ENCODE measurements at regions not wholly inside any gene's neighbourhood (a gene's known extent, or its start where the extent isn't known, plus 50 kb on each side); places are given as distances from the start of the nearest gene placed in this dataset.

DNA sequence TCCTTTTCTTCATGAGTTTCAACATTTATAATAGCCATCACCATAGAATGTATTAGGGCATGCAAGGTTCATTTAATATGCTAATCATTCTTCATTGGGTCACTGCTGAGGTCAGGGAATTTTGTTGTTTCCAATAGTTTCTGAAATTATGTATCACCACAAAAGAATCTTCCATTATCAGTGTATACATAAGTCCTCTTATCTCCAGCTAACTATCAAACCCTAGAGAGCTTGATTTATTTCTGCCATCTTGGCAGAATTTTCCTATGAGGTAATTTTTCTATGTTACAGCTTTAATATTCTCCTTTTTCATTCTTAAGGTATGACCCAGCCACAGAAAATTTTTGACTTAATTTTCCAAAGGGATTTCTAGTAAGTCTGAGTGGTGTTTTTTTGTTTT is 415.0 kb upstream of the SLITRK1 start:
- no peak for DNase-seq (ENCODE audit: low spot score)

DNA sequence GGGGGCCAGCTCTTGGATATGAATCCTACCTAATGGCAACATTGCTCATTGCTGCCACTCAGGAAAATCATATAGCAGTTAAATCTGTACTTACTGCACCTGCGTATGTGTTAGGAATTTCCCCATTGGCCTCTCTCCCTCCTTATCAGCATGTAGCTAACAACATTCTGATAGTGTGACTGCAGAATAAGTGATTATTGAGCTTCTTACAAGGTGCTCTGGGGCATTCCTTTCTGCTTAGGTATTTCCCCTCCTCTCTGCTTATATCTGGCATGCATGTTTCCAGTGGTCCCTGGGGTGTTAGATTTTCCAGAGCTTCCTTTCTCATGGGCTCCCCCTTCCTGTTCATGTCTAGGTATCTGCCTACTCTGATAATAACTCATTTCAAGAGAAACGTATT is 414.1 kb upstream of the SLITRK1 start:
- DNase-seq (ENCODE audit: low spot score), result no peak

DNA sequence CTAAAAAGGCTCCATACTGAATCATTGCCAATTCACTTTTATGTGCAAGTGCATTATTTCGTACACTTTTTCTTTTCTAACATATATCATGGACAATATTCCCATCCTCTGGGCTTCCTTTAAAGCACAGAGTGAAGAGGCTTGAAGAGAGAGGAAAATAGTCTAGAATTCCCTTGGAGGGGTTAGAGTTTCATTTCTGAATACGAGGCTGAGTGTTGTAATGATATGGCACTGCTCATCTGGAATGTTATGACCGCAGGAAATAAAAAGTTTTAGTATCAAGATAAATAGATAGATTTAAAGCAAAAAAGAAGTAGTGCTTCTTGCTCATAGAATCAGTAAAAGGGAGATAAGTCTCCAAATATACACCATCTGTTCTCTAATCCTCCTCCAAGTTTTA is 412.3 kb upstream of the SLITRK1 start:
- no peak for DNase-seq (ENCODE audit: low spot score)

DNA sequence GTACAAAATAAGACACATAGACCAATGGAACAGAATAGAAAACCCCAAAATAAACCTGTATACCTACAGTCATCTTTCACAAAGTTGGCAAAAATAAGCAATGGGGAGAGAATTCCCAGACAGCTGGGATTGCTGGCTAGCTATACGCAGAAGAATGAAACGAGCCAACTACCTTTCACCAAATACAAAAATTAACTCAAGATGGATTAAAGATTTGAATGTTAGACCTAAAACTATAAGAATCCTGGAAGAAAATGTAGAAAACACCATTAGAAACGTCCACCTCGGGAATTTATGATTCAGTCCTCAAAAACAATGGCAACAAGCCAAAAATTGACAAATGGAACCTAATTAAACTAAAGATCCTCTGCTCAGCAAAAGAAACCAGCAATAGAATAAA is 408.1 kb upstream of the SLITRK1 start:
- no peak for DNase-seq (ENCODE audit: low spot score)

DNA sequence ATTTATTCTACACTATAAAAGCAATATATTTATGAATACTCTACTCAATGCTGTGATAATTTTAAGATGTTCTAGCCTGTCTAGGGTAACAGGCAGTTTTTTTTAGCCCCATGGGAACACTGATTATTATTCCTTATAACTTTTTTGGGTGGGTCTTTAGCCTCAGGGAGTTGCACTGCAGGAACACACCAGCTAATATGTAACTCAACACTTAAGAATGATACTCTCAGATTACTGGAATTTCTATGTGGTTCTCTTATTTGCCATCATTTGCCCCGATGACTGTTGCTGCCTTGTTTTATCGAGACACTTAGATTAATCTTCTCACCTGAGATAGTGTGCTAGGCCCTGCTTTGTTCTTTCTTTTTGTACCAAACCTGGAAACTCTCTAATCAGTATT is 396.9 kb upstream of the SLITRK1 start:
- no peak for DNase-seq (ENCODE audit: low spot score)

DNA sequence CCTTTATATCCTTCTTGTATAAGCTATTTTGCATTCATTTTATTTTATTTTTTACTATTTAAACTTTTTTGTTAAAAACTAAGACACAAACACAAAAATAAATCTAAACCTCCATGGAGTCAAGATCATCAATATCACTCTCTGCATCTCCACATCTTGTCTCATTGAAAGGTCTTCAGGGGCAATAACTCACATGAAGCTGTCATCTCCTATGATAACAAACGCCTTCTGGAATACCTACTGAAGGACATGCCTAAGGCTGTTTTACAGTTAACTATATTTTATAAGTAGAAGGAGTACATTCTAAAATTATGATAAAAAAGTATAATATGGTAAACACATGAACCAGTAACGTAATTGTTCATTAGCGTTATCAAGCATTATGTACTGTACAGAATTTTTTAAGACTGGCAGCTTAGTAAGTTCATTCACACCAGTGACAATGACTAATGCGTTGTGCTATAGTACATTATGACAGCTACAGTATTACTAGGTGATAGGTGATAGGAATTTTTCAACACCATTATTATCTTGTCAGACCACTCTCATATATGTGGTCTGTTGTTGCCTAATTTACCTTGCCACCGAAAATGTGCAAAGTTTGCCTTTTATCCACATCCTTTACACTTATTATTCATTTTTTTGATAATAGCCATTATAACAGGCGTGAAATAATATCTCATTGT is 390.7 kb upstream of the SLITRK1 start:
- no peak for DNase-seq (ENCODE audit: low spot score)

DNA sequence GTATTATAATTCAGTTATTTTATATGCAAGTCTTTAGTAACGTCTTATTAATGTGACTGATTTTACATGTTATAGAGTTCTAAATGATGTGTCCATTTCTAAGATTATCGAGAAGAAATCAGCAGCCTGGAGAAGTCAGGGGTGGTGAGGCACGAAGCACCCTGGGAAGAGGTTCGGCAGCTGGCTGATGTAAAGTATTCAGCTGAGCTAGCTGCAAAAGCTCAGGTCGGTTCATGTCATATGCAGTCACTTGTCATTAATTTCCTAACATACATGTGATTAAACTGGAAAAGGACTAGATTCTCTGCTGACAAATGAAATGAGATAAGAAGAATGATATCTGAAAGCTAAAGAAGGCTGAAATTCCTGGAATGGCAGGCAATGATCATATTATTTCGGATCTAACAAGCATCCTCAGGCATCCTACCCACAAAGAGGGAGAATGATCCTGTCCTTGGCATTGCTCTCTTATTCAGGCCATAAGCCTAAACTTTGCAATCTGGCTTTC is 383.0 kb upstream of the SLITRK1 start:
- DNase-seq (ENCODE audit: low spot score), result no peak

DNA sequence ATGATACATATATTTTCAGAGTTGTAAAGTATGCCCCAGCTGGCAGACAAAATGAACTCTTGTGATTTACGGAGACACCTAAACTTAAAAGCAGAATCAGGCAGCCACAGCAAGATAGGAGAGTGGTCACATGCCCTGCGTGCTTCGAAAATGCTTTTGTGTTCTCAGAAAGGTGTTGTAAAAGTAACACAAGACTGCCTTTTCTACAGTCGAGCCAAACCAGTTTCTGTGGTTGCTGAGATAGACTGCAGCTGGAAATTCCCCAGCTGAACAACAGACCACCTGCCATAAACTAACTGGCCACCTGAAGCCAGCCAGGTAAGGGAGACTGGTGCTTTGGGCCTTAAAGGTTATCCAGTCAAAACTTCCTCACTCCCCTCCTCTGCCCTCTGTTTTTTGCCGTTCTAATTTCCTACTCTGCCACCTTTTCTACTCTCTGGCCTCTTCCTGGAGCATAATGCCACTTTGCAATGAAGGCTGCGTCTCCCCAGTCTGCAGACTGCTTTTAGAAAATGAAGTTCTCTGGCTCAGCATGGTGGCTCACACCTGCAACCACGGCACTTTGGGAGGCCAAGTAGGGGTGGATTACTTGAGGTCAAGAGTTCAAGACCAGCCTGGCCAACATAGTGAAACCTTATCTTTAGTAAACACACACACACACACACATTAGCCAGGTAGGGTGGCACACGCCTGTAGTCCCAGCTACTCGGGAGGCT is 381.2 kb upstream of the SLITRK1 start:
- no peak for DNase-seq (ENCODE audit: low spot score)

DNA sequence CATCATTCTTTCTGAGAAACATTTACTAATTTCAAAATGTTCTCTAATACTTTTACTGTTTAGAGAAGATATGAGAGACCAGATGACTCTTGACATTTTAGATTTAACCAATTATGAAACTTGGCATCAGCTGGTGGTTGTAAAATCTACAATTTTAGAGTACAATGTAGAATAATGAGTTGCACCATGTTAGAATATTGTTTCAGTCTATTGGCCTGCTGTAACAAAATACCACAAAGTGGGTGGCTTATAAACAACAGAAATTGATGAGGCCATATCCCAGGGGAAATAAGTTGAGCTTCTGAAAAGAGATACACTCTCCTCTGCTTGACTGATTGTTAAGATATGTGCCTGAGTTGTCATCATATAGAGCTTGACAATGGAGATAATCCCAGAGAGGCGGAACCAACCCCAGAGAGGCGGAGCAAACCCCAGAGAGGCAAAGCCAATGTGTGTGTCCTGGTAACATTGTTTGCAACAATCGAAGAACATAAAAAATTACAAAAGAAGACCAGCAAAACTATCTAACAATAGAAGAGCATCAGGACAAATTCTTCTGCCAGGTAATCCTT is 373.0 kb upstream of the SLITRK1 start:
- DNase-seq (ENCODE audit: low spot score), result no peak

DNA sequence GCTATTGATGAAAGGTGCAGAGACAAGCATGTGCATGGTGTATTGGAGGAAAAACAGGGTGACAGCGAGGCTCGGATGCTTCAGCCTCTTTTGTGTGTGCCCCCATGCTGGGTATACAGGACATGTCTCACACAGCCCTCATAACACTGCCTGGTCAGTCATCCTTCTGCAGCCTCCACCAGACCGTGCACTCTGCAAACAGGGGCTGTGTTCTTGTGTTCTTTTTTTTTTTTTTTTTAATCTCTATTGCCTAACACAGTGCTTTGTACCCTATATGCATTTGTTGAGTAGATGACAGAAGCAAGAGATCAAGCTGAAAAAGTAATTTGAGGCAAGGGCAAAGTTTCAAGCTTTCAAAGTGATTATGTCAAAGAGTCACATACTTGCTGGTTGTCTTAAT is 367.2 kb upstream of the SLITRK1 start:
- no peak for DNase-seq (ENCODE audit: low spot score)

DNA sequence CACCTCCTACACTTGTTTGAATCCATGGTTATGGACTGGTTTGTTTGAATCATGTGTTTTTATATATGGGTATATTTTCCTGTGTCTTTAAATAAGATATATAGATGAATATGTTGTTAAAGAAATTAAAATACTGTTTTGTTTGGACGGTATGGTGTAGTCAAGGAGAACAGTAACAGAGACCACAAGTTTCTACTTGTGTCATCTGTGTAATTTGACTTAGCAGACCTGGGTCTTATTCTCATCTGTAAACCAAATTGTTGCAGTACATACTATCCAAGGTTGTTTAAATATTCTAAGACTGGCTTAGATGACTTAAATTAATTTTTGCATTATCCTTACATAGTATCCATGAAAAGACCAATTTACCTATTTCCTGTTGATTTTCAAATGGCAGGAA is 361.1 kb upstream of the SLITRK1 start:
- DNase-seq (ENCODE audit: low spot score), result no peak

DNA sequence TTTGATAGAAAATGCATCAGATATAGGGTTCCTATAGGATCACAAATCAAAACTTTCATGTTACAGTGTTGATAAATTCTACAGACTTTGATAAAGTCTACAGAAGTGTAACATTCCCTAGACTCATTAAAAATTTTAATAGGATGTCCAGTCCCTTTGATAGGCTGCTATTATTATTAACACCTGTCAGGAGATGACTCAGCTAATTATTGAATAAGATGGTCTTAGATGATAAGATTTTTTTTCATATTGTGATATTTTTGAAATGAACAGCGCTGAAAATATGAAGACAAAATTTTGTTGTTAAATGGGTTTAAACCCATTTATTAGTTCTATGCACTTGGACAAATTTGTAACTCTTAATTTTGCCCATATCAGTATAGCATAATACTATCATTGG is 356.8 kb upstream of the SLITRK1 start:
- DNase-seq (ENCODE audit: low spot score), result no peak

DNA sequence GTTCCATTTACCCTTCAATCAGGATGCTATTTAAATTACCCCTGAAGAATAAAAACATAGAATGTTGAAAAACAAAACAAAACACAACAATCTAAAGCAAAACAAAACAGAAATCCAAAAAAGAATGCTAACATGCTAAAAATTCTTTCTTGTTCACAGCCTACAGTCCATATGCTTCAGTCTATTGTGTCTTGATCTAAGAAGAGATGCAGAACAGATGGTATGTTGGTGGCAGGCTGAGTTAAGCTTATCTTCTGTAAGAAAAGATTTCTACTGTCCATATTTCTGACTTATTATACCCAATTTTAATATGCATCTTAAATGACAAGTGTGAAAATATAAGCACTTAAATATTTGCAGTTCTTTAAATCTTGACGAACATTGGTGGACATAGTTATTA is 356.1 kb upstream of the SLITRK1 start:
- no peak for DNase-seq (ENCODE audit: low spot score)

DNA sequence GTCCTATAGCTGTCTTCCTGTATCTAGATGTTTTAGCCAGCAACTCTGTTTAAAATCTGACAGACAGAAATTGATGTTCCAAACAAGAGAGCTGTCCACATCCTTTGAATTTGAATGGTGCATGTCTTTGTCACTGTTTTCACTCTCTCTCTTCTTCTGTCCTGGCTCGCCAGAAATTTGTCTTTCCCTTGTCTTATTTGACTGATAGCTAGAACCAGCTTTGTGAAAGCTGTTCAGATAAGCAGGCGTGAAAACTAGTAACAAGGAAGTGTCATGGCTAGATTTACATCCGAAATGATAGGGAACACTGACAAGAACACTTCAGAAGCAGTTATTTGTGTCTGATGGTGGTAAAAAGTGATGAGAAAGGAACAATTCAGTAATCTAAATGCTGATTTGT is 354.9 kb upstream of the SLITRK1 start:
- DNase-seq (ENCODE audit: low spot score), result no peak

DNA sequence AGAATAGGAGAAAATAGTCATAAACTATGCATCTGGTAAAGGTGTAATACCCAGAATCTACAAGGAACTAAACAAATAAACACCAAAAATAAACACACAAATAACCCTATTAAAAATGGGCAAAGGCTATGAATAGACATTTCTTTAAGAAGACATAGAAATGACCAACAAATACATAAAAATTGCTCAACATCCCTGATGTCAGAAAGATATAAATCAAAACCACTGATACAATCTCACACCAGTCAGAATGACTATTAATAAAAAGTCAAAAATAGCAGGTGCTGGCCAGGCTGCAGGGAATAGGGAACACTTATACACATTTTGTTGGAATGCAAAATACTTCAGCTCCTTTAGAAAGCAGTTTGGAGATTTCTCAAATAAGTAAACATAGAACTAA is 352.1 kb upstream of the SLITRK1 start:
- DNase-seq (ENCODE audit: low spot score), result no peak

DNA sequence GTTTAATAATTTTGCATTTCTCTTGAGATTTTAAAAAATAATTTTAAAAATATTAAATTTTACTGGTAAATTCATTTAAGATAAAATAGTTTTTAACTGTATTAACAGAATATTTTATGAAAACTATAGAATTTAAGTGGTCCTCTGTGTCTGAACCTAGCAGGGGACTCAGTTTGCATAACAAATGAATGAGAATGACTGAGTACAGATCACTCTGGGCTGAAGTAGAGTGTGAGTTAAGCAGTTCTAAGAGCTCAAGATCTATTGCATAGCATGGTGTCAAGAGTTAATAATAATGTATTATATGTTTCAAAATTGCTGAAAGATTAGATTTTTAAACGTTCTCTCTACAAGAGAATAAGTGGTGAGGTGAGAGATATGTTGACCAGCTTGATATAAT is 348.3 kb upstream of the SLITRK1 start:
- DNase-seq (ENCODE audit: low spot score), result no peak

DNA sequence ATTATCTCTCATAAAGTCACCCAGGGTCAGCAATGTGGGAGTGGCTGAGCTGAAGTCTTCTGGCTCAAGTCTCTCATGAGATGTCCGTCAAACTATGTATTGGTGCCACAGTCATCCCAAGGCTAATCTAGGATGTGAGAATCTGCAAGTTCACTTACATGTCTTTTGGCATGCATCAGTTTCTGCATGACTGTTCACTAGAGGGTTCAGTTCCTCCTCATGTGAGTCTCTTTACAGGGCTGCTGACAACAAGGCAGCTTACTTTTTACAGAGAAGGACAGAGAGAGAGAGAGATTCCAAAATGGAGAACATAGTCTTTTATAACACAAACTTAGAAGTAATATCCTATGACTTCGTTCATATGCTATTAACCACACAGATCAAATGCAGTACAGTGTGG is 328.8 kb upstream of the SLITRK1 start:
- no peak for DNase-seq (ENCODE audit: low spot score)

DNA sequence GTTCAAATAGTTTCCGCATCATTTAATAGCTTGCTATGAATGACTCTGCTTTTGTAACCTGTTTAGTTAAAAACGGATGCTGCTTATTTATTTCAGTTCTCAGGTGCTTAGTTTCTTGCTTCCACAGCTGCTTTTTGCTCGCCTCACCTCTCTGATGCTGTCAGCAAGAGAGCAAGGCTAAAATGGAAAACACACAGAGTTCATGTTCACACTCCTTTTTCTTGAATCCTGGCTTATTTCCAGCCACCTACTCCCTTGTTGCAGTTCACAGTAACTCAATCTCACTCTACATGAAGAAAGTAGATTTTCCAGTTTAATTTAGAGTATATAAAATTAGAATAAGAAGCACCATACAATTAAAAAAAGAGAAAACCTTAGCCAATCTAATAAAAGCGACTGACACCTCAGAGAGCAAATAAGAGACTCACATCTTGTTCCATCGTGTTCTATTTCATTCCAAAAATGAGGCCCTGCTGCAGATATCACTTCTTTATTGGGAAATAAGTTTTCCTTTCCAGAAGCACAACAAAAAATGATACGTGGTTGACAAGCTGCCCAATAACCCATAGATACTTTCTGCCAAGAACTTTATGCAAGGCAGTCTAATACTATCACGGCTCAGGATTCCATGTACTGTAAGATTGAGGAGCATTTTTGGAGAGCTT is 326.1 kb upstream of the SLITRK1 start:
- DNase-seq (ENCODE audit: low spot score), result no peak

DNA sequence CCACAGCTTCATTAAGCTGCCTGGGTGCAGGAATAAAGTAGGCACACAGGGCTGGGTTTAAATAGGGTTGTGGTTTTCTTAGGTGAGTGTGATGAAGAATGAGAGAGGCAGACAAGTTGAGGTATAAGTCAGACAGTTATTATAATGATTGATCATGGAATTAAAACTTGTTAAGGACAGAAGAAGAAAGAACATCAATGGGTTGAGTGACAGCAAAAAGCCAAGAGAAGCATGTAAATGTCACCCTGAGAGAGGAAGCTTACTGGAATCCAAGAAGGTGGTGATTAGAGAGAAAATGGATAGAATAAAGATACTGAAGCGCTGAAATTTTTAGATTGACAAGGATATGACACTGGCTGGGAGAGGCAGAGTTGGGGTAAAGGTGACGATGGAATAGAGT is 325.2 kb upstream of the SLITRK1 start:
- no peak for DNase-seq (ENCODE audit: low spot score)

DNA sequence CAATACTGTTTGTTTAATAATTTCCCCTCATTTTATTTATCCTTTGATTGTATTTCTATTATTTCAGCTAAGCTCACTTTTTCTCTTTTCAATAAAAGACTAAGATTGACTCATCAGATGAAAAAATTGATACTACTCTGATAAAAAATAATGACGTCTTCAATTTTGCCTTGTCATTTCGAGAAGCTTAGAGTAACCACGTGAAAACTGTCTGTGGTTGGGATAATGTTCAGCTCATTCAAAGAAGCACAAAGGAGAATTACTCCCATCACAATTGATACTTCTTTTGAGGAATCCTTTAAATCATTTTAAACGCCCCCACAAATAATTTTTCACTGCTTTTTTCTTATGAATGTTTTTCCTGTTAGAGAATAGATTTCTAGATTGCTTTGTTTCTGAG is 318.7 kb upstream of the SLITRK1 start:
- DNase-seq (ENCODE audit: low spot score), result no peak

DNA sequence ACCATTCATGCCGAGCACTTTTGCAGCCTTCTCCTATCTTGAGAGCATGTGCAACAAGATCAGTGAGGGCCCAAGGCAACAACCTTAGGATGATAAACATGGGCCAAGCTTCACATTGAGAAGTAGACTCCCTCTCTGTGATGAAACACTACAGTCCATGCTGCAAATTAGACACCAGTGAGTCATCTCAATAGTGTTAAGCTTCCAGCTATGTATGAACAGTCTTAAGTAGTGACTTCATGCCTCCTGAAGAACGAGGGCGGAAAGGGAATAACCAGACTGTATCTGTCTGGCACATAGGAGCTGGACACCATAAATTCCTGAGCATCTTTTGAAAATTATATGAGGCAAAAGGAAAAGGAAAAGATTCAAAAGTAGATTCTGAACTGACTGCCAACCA is 309.9 kb upstream of the SLITRK1 start:
- DNase-seq (ENCODE audit: low spot score), result no peak

DNA sequence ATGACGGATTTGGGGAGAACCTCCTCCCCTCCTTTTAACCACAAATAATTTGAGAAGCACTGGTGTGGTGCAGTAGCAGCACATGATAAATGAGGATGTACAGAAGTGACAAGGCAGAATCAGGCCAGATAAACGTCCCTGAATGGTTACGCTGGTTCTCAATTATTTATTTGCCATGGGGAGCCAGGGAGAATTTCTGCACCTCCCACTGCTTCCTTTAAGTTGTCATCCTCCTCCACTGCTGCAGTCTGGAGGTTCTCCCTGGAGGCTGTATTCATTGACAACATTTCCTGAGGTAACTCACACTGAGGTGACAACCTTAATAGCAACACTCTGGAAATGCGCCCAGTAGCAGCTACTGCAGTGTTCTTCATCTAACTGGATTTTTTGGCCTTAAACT is 308.9 kb upstream of the SLITRK1 start:
- no peak for DNase-seq (ENCODE audit: low spot score)

DNA sequence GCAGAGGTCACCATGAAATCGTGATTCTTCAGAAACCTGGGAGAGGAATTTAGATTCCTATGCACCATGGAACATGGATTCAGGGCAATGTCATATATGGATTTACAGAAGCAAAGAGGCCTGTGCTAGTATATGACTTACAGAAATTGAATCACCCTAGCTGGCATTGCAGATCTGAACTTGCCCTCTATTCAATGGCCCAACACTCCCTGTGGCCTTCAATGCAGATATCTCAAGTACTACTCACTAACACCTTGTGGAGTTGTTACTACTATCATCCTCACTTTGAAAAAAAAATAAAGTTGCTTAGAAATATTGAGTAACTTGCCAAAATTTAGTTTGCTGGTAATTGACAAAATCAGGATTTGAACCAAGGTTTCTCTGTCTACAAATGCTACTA is 305.4 kb upstream of the SLITRK1 start:
- DNase-seq (ENCODE audit: low spot score), result no peak

Data from HuH-7.5 (cell line).